ENCODE measurements at regions not wholly inside any gene's neighbourhood (a gene's known extent, or its start where the extent isn't known, plus 50 kb on each side); places are given as distances from the start of the nearest gene placed in this dataset.

DNA sequence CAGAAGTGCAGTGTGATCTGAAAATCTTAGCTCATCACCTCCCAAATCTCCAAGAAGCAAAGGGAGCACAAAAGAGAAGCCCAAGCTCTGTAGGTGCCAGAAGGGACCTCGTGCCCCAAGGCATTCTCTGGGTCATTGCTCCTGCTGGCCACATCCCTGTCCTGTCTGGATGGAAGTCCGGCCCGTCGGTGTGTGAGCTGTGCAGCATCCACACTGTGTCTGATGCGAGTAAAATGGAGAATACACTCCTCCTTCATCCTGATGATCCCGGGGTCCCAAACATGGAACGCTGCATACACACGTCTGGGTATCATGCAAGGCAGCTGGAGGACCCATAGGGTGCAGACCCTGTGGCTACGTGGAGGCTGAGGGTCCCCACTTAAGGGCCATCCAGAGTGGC is 851.4 kb downstream of the GALR1 start:
- no peak overlapping the region for H3K27ac ChIP-seq (ENCODE audit: low read depth, low read length)

DNA sequence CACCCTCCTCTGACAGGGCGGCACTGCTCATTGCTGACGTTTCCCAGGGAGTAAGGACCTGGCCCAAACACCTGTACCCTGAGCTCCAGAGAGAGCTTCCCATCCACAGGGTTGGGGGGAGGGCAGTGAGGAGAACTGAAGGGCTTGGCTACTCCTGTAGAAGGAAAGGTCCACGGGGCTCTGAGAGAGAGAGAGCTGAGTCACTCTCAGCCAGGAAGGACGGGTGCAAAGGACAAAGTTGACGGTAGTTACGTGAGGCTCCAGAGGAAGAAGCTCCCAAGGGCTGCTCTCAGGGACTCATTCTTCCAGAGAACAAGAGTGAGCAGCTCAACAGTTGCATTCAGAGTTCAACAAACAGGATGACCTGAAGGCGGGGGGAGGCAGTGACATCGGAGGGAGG is 852.5 kb downstream of the GALR1 start:
- H2AFZ ChIP-seq (ENCODE audit: low read length, unreplicated experiment): no peak overlapping the region
- H3K27me3 ChIP-seq (ENCODE audit: insufficient read depth, low read length): no peaks in the 10 kb centered on the region
- no peaks in the 10 kb centered on the region for H3K4me1 ChIP-seq (ENCODE audit: control insufficient read depth, insufficient read depth, low read length, unreplicated experiment)
- no peak overlapping the region for H3K4me3 ChIP-seq (ENCODE audit: low read depth, low read length)
- H3K36me3 ChIP-seq (ENCODE audit: insufficient read depth, low read length): no peaks in the 10 kb centered on the region
- no peaks in the 10 kb centered on the region for H3K79me2 ChIP-seq (ENCODE audit: control insufficient read depth, insufficient read depth, low read length, unreplicated experiment)
- H3K27ac ChIP-seq (ENCODE audit: low read depth, low read length): no peak overlapping the region

More for the DNA sequence above, 851.4 kb downstream of the GALR1 start:
- no peaks in the 10 kb centered on the region for H3K27me3 ChIP-seq (ENCODE audit: insufficient read depth, low read length)
- H2AFZ ChIP-seq (ENCODE audit: low read length, unreplicated experiment): no peak overlapping the region
- H3K36me3 ChIP-seq (ENCODE audit: insufficient read depth, low read length): no peaks in the 10 kb centered on the region
- H3K79me2 ChIP-seq (ENCODE audit: control insufficient read depth, insufficient read depth, low read length, unreplicated experiment): no peaks in the 10 kb centered on the region
- no peaks in the 10 kb centered on the region for H3K4me1 ChIP-seq (ENCODE audit: control insufficient read depth, insufficient read depth, low read length, unreplicated experiment)
- H3K4me3 ChIP-seq (ENCODE audit: low read depth, low read length): no peak overlapping the region

DNA sequence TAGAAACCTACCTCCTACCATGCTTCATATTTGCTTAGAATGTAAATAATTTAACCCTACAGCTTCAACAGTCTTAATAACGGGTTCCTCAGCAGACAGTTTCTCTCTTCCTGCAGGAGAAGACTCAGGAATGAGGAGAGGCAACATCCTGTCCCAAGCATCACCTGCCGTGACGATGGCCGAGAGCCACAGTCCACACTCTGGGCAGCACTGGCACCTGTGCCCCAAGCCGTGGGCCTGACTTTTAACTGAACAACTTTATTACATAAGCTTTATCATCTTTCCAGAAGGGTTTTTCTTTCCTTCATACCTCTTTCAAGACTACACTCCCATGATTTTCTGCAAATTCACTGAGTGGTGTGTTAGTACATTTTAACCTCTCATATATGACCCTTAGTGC is 856.0 kb downstream of the GALR1 start:
- Histone ChIP-seq H3K36me3 (ENCODE audit: insufficient read depth, low read length) (no peaks in the 10 kb centered on the region), H3K79me2 (ENCODE audit: control insufficient read depth, insufficient read depth, low read length, unreplicated experiment) (no peaks in the 10 kb centered on the region)

DNA sequence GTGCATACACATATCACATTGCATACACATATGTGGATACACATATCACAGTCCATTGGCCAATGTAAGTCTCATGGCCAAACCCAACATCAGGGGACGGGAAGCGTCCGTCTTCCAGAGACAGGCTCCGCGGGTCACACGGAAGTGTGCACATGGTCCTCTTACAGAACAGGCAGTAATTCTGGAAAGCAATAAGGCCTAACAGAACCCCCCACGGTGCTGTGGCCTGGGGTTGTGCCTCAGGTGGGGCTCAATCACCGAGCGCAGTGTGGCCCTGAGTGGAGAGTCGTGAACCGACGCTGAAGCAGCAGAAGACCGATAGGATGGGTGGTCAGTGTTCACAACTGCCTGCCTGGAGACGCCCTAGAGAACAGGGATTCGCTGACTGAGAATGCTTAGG is 857.3 kb downstream of the GALR1 start:
- Histone ChIP-seq H3K27ac (ENCODE audit: low read depth, low read length) (no peak overlapping the region), H3K4me3 (ENCODE audit: low read depth, low read length) (no peak overlapping the region), H3K4me1 (ENCODE audit: control insufficient read depth, insufficient read depth, low read length, unreplicated experiment) (no peaks in the 10 kb centered on the region), H3K36me3 (ENCODE audit: insufficient read depth, low read length) (no peaks in the 10 kb centered on the region), H2AFZ (ENCODE audit: low read length, unreplicated experiment) (no peak overlapping the region), H3K27me3 (ENCODE audit: insufficient read depth, low read length) (no peaks in the 10 kb centered on the region), H3K79me2 (ENCODE audit: control insufficient read depth, insufficient read depth, low read length, unreplicated experiment) (no peaks in the 10 kb centered on the region)

More for the DNA sequence above, 856.0 kb downstream of the GALR1 start:
- Histone ChIP-seq H3K4me1 (ENCODE audit: control insufficient read depth, insufficient read depth, low read length, unreplicated experiment) (no peaks in the 10 kb centered on the region), H3K27me3 (ENCODE audit: insufficient read depth, low read length) (no peaks in the 10 kb centered on the region), H3K4me3 (ENCODE audit: low read depth, low read length) (no peak overlapping the region), H2AFZ (ENCODE audit: low read length, unreplicated experiment) (no peak overlapping the region), H3K27ac (ENCODE audit: low read depth, low read length) (no peak overlapping the region)

DNA sequence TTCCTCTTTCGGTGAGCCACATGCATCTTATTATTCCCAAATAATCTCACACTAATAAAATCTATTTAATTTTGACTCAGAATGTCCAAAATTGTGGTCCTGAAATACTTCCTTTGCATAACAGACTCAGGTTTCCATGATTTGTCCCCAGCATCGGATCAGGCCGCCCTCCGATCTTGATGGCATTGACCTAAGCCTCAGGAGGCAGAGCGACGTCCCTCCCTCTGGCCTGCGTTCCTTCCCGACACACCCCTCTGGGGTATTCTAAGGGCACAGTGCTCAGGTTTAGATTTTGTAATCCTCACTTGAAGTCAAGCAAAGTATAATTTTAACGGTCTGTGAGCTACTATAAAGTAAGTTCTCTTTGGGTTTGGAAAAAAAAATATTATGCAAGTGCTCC is 857.7 kb downstream of the GALR1 start:
- Histone ChIP-seq H3K79me2 (ENCODE audit: control insufficient read depth, insufficient read depth, low read length, unreplicated experiment) (no peaks in the 10 kb centered on the region), H2AFZ (ENCODE audit: low read length, unreplicated experiment) (no peak overlapping the region), H3K36me3 (ENCODE audit: insufficient read depth, low read length) (no peaks in the 10 kb centered on the region), H3K4me3 (ENCODE audit: low read depth, low read length) (no peak overlapping the region), H3K27ac (ENCODE audit: low read depth, low read length) (no peak overlapping the region), H3K27me3 (ENCODE audit: insufficient read depth, low read length) (no peaks in the 10 kb centered on the region), H3K4me1 (ENCODE audit: control insufficient read depth, insufficient read depth, low read length, unreplicated experiment) (no peaks in the 10 kb centered on the region)

DNA sequence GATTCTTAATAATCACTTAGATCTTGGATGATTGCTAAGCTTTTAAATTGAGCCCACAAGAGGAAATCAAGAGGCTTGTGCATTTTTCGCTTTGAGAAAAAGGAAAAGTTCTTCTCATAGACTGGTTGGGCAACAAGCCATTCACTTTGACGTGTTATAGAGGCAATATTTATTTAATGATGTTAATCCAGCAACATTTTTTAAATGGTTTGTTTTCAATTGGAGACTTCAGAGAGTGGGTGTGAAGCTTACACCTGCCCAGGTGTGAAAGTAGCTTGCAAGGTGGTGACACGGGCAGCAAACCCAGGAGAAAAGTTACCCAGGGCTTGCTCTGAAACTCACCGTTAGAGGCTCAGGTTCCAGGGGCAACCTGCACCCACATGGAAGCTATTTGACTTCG is 858.9 kb downstream of the GALR1 start:
- Histone ChIP-seq H3K27me3 (ENCODE audit: insufficient read depth, low read length) (no peaks in the 10 kb centered on the region), H3K4me3 (ENCODE audit: low read depth, low read length) (no peak overlapping the region), H3K27ac (ENCODE audit: low read depth, low read length) (no peak overlapping the region), H3K4me1 (ENCODE audit: control insufficient read depth, insufficient read depth, low read length, unreplicated experiment) (no peaks in the 10 kb centered on the region), H3K36me3 (ENCODE audit: insufficient read depth, low read length) (no peaks in the 10 kb centered on the region), H2AFZ (ENCODE audit: low read length, unreplicated experiment) (no peak overlapping the region), H3K79me2 (ENCODE audit: control insufficient read depth, insufficient read depth, low read length, unreplicated experiment) (no peaks in the 10 kb centered on the region)

DNA sequence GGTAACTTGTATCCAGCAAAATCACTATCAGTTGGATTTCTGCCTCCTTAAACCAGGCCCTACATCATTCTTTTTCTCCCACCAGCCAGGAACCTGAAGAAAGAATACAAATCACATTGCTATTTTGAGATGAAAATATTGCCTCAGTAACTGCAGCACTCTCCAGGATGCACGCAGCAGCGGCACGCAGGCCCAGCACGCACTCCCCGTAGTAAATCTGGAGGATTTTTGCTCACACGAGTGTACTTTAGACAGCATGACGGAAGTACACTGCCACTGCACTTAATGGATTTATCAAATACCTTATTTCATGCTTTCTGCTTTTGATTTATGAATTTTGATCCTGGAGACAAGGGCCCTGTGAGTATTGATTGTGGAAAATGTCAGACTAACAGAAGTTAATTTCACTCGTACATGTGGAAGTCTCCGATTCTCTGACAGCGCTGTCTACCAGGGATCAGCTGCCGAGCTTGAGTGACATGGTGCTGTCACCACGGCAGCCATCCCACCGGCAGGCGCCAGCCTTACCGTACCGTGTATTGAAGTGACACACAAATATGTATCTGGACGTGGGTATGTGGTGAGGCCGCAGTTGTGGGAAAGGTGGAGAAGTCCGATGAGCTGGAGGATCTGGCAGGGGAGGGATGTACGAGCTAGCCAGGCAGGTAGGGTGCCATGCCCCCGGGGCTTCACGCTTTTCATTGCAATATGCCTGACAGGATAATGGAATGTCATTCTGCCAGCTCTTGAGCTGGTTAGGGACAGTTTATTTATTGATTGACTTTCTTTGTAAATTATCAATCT is 863.7 kb downstream of the GALR1 start:
- no peak overlapping the region for H3K27ac ChIP-seq (ENCODE audit: low read depth, low read length)

DNA sequence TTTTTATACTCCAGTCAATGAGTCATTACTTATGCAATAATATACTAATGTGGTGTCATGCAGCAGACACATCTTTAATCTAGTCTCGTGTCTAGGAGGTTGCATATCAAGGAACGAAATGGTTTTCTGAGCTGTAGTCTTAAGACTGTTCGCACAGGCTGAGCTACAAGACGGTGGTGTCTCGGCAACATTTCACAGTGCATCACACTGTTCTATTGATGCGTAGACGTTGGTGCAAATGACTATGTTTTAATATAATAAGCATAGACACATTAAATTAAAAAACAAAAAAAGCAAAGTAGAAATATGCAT is 864.2 kb downstream of the GALR1 start:
- no peak overlapping the region for H3K27ac ChIP-seq (ENCODE audit: low read depth, low read length)
- H3K27me3 ChIP-seq (ENCODE audit: insufficient read depth, low read length): no peaks in the 10 kb centered on the region
- H3K4me1 ChIP-seq (ENCODE audit: control insufficient read depth, insufficient read depth, low read length, unreplicated experiment): no peaks in the 10 kb centered on the region
- no peaks in the 10 kb centered on the region for H3K36me3 ChIP-seq (ENCODE audit: insufficient read depth, low read length)
- H3K79me2 ChIP-seq (ENCODE audit: control insufficient read depth, insufficient read depth, low read length, unreplicated experiment): no peaks in the 10 kb centered on the region
- no peak overlapping the region for H3K4me3 ChIP-seq (ENCODE audit: low read depth, low read length)
- H2AFZ ChIP-seq (ENCODE audit: low read length, unreplicated experiment): no peak overlapping the region

More for the DNA sequence above, 863.7 kb downstream of the GALR1 start:
- no peak overlapping the region for H2AFZ ChIP-seq (ENCODE audit: low read length, unreplicated experiment)
- no peak overlapping the region for H3K4me3 ChIP-seq (ENCODE audit: low read depth, low read length)
- H3K79me2 ChIP-seq (ENCODE audit: control insufficient read depth, insufficient read depth, low read length, unreplicated experiment): no peaks in the 10 kb centered on the region
- H3K36me3 ChIP-seq (ENCODE audit: insufficient read depth, low read length): no peaks in the 10 kb centered on the region
- H3K27me3 ChIP-seq (ENCODE audit: insufficient read depth, low read length): no peaks in the 10 kb centered on the region
- H3K4me1 ChIP-seq (ENCODE audit: control insufficient read depth, insufficient read depth, low read length, unreplicated experiment): no peaks in the 10 kb centered on the region

DNA sequence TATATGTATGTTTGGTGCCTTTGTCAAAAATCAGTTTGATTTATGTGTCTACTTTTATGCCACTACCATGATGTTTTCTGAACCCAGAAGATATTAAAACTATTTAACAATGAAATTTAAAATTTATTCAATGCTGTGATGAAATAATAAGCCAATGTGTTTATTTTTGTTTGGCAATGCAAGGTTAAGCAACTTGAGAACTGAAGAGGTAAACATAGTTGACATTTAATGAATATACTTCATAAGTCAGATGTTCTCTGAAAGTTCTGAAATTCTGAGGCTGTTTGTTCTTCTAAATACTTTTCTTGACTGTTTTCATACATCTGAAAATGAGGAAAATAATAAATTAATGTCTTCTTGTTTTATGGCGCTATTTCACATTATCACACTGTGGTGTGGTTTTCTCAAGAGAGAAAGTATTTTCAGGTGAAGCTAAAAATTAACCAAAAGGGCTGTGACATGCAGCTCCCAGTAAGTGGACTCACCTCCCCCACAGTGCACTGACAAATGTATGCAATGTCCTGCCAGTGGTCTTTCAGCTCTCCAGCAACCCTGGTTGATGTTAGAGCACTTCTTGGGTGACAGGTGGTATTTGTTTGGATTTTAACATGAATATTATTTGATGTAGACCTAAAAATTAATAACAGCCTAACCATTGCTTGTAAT is 863.6 kb upstream of the SALL3 start:
- Histone ChIP-seq H3K27ac (ENCODE audit: low read depth, low read length) (no peak overlapping the region), H3K27me3 (ENCODE audit: insufficient read depth, low read length) (no peaks in the 10 kb centered on the region), H3K79me2 (ENCODE audit: control insufficient read depth, insufficient read depth, low read length, unreplicated experiment) (no peaks in the 10 kb centered on the region)

DNA sequence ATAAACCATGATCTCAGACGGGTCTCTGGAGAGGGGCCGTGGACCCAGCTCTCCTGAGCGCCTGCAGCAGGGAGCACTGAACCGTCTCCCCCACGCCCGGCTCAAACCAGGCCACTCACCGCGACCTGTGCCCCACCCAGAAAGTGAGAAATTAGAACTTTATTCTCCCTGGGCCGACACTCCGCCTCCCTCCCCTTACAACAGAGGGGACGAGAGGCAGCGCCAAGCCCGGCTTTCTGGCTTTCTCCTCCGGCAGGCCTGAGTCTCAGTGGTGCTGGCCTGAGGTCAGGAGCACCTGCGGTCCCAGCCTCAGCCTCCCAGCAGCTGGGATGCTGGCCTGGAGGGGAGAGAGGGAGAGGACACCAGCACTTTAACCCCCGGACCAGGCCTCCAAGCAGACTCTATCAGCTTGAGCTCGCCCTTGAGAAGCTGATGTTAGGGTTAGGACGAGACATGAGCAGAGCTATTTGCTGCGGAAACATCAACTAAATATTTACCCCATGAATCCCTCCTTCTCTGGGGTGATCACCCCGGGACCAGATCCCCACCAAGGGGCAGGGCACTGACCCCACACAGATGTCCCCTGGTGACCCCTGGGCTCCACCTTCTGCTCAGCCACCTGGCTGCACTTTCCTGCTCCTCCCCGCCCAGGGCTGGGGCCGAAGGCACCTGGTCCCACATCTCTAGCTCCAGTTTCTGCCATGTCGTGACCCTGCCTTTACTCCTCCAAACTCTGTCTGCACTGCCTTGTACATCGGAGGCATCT is 856.3 kb upstream of the SALL3 start:
- Histone ChIP-seq H3K27me3 (ENCODE audit: insufficient read depth, low read length) (no peaks in the 10 kb centered on the region), H3K79me2 (ENCODE audit: control insufficient read depth, insufficient read depth, low read length, unreplicated experiment) (no peaks in the 10 kb centered on the region), H3K4me3 (ENCODE audit: low read depth, low read length) (no peak overlapping the region), H3K4me1 (ENCODE audit: control insufficient read depth, insufficient read depth, low read length, unreplicated experiment) (no peaks in the 10 kb centered on the region), H3K36me3 (ENCODE audit: insufficient read depth, low read length) (no peaks in the 10 kb centered on the region), H3K27ac (ENCODE audit: low read depth, low read length) (no peak overlapping the region), H2AFZ (ENCODE audit: low read length, unreplicated experiment) (no peak overlapping the region)

More for the DNA sequence above, 863.6 kb upstream of the SALL3 start:
- Histone ChIP-seq H3K4me1 (ENCODE audit: control insufficient read depth, insufficient read depth, low read length, unreplicated experiment) (no peaks in the 10 kb centered on the region), H3K36me3 (ENCODE audit: insufficient read depth, low read length) (no peaks in the 10 kb centered on the region), H2AFZ (ENCODE audit: low read length, unreplicated experiment) (no peak overlapping the region), H3K4me3 (ENCODE audit: low read depth, low read length) (no peak overlapping the region)
